ENCODE measurements at regions not wholly inside any gene's neighbourhood (a gene's known extent, or its start where the extent isn't known, plus 50 kb on each side); places are given as distances from the start of the nearest gene placed in this dataset.
"Not testable (repeated sequence)": the region's sequence is repeated elsewhere in the genome, so short reads cannot be mapped to it uniquely, and the experiment has no call there.

DNA sequence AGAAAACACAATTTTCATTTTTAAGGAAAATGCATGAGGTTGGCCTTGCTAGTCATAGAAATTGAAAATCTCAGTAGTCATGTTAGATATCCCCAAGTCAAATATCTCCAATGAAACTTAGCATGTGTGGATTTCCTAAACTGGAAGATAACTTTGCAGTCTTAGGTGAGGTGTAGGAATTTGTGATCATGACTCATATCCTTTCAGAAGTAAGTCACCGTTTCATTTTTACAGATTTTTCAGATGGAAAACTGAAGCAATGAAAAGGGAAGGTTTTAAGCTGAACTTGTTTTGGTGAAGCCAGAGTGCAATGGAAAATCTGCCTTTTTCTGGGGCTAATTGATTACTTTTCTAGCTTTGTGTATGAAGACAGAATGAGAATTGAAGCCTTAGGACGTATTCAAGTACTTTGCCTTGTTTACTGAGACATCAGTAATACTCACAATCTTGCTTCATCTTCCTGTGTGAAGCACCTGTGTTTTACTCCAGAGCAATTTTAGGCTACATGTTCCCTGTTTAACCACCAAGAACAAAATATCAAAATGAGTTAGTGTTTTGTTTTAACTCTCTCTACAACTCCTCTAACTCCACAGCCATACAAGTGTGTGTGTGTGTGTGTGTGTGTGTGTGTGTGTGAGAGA is 1662.8 kb upstream of the ADGRL3 start:
- TF ChIP-seq, protein P1, sequence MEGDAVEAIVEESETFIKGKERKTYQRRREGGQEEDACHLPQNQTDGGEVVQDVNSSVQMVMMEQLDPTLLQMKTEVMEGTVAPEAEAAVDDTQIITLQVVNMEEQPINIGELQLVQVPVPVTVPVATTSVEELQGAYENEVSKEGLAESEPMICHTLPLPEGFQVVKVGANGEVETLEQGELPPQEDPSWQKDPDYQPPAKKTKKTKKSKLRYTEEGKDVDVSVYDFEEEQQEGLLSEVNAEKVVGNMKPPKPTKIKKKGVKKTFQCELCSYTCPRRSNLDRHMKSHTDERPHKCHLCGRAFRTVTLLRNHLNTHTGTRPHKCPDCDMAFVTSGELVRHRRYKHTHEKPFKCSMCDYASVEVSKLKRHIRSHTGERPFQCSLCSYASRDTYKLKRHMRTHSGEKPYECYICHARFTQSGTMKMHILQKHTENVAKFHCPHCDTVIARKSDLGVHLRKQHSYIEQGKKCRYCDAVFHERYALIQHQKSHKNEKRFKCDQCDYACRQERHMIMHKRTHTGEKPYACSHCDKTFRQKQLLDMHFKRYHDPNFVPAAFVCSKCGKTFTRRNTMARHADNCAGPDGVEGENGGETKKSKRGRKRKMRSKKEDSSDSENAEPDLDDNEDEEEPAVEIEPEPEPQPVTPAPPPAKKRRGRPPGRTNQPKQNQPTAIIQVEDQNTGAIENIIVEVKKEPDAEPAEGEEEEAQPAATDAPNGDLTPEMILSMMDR (conservative IDR thresholded peaks at IDR 0.05; ENCODE audit: low read depth) = no peak

DNA sequence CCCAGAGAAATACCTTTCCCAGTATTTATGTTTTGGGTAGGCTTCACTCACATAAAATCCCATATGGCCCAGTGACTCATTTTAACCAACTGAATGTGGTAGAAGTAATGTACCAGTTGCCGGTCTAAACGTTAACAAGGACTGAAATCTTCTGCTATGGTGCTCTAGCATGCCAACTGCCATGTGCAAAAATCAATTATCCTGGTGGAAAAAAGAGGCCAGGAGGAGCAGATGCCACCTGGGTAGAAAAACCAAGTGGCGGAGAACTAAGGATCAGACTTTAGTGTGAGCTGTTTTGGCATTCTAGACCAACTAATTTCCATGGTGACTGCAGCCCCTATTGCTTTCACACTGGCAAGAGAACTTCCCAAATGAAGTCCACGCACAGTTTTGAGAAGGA is 1660.7 kb upstream of the ADGRL3 start:
- no peak for DNase-seq (ENCODE audit: low spot score)
- CTCF ChIA-PET = no interaction called here
- POLR2A ChIA-PET (ENCODE audit: low non-redundant PET) = no interaction called here
- TF ChIP-seq, protein P1 (conservative IDR thresholded peaks at IDR 0.05; ENCODE audit: low read depth) = no peak
- no peak overlapping the region for H3K27ac ChIP-seq

More for the DNA sequence above, 1662.8 kb upstream of the ADGRL3 start:
- ChIA-PET CTCF (no interaction called here), POLR2A (ENCODE audit: low non-redundant PET) (no interaction called here)
- DNase-seq (ENCODE audit: low spot score) = peak; percentile 12
- H3K27ac ChIP-seq = no peak overlapping the region

DNA sequence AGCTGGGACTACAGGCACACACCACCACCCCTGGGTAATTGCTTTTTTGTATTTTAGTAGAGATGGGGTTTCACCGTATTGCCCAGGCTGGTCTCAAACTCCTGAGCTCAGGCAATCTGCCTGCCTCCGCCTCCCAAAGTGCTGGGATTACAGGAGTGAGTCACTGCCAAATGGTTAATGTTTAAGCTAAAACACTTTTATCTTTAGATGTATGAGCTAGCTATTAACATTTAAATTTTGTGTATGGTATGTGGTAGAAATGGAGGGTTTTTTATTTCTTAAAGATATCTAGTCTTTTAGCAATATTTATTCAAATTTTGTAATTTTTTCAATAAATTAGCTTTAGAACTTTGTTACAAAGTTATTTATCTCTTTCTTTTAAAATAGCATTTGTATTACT is 1659.8 kb upstream of the ADGRL3 start:
- POLR2A ChIA-PET (ENCODE audit: low non-redundant PET) = no interaction called here
- no peak for DNase-seq (ENCODE audit: low spot score)

DNA sequence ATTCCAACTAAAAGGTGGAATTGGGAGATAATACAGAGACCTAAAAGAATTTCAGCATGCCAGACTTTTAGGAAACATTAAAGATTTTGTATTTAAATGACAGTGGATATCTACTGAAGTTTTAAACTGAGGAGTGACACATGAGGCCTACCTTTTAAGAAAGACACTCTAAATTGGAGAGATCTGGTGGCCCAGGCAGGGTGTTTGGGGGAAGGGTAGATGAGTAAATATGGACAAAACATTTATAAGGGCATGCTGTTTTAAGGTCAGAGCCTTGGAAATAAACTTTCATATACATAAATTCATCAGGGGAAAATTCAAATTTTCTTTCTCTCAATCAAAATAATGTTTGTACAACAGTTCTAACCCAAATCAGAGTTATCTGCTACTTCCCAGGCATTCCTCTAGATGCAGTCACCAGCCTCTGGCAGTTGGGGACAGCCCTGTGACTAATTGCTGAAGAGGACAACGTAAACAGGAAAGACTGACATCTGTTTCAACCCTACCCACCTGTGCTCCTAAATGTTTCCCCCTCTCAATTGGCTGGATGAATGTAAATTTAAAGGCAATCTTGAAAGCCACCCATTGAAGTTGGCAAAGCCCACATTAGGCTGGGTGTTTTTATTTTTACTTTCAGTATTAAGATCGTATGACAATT is 1646.9 kb upstream of the ADGRL3 start:
- CTCF ChIA-PET = no interaction called here
- POLR2A ChIA-PET (ENCODE audit: low non-redundant PET) = no interaction called here
- DNase-seq (ENCODE audit: low spot score) = peak; percentile 18
- no peak overlapping the region for H3K27ac ChIP-seq
- TF ChIP-seq, protein P1 (conservative IDR thresholded peaks at IDR 0.05; ENCODE audit: low read depth) = no peak

More for the DNA sequence above, 1659.8 kb upstream of the ADGRL3 start:
- no peak overlapping the region for H3K27ac ChIP-seq
- CTCF ChIA-PET = no interaction called here
- TF ChIP-seq, protein P1 (conservative IDR thresholded peaks at IDR 0.05; ENCODE audit: low read depth) = no peak

DNA sequence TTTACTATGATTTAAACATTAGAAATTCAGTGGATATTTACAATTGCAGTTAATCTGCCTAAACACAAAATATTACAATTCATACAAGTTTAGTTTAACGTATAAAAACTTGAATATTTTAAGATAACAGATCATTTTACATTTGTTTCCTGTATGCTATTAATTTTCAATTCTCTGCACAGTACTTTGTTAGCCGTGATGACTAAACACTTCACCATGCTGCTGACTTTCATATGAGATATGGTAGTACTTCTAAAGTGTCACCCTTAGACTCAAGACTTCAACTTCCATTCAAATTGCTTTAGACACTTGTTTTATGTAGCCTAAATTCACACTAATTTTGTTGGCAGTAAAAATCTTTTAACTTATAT is 1646.4 kb upstream of the ADGRL3 start:
- TF ChIP-seq, protein P1 (conservative IDR thresholded peaks at IDR 0.05; ENCODE audit: low read depth) = no peak
- peak; percentile 57 for DNase-seq (ENCODE audit: low spot score)
- no peak overlapping the region for H3K27ac ChIP-seq
- ChIA-PET CTCF (no interaction called here), POLR2A (ENCODE audit: low non-redundant PET) (no interaction called here)

DNA sequence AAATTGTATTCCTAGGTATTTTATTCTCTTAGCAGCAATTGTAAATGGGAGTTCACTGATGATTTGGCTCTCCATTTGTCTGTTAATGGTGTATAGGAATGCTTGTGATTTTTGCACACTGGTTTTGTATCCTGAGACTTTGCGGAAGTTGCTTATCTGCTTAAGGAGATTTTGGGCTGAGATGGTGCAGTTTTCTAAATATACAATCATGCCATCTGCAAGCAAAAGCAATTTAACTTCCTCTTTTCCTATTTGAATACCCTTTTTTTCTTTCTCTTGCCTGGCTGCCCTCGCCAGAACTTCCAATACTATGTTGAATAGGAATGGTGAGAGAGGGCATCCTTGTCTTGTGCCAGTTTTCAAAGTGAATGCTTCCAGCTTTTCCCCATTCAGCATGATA is 1643.9 kb upstream of the ADGRL3 start:
- H3K27ac ChIP-seq; CTCF ChIA-PET; POLR2A ChIA-PET (ENCODE audit: low non-redundant PET); DNase-seq (ENCODE audit: low spot score): not testable (repeated sequence)

DNA sequence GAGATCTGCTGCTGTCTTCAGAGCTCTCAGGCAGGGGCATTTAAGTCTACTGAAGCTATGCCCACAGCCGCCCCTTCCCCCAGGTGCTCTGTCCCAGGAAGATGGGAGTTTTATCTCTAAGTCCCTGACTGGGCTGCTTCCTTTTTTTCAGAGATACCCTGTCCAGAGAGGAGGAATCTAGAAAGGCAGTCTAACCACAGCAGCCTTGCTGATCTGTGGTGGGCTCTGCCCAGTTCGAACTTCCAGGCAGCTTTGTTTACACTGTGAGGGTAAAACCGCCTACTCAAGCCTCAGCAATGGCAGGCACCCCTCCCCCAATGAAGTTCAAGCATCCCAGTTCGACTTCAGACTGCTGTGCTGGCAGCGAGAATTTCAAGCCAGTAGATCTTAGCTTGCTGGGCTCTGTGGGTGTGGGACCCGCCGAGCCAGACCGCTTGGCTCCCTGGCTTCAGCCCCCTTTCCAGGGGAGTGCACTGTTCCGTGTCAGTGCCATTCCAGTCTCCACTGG is 1639.9 kb upstream of the ADGRL3 start:
- DNase-seq (ENCODE audit: low spot score); CTCF ChIA-PET; H3K27ac ChIP-seq; POLR2A ChIA-PET (ENCODE audit: low non-redundant PET): not testable (repeated sequence)

Measured in RWPE1 (cell line).